GM19468 (cell line): ENCODE measurements at regions not wholly inside any gene's neighbourhood (a gene's known extent, or its start where the extent isn't known, plus 50 kb on each side); places are given as distances from the start of the nearest gene placed in this dataset.

Experiments
- ATAC-seq: cut with Tn5 transposase; IDR thresholded peaks from one replicate; pipeline ENCODE4 v1.9.1; 2021; ENCODE audit warnings: mild to moderate bottlenecking, moderate library complexity, moderate number of reproducible peaks; ENCODE audit not compliant: unreplicated experiment; ENCODE audit errors: extremely low read depth

- ATAC-seq: no peak
Measured at GRCh38 chr9:118336943-118337330, 632.7 kb downstream of the TLR4 start.

DNA sequence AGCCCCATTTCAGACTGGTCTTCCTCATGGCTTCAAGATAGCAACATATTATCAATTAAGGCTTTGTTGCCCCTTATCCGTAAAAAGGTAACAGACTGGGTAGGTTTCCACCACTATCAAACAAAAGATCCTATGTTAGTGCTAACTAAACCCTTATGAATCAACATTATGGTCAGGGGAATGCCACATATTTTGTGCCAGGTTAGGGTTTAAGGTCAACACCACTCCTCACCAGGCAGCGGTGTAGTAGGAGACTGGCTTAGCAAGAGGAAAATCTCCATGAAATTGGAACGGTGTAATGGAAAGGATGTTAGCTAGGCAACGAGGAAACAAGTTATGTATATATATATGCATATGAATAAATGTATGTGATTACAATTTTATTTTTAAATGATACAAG, 655.8 kb downstream of the TLR4 start:
- no peak for ATAC-seq

- ATAC-seq: no peak
Measured at GRCh38 chr9:118362123-118362522, 657.9 kb downstream of the TLR4 start.

GRCh38 chr9:118362596-118362995, 658.4 kb downstream of the TLR4 start:
- ATAC-seq: no peak

GRCh38 chr9:118364266-118365106, 660.3 kb downstream of the TLR4 start:
- no peak for ATAC-seq

DNA sequence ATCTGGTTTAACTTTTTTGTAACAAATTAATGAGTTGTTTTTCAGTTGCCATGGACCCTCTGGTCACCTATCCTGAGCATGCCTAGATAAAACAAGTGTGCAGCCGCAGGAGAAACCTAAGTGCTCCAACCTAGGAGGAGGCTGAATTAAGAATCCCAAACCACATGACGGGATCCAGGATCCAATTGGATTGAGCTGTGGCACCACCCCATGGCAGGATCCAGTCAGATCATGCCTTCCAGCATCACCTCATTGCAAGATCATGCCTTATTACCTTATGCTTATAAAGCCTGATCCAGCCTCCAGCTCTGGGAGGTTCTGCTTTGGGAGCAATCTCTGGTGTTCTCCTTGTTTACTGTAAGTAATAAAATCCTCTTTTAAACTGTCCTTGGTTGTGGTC, 662.0 kb downstream of the TLR4 start:
- ATAC-seq: no peak

DNA sequence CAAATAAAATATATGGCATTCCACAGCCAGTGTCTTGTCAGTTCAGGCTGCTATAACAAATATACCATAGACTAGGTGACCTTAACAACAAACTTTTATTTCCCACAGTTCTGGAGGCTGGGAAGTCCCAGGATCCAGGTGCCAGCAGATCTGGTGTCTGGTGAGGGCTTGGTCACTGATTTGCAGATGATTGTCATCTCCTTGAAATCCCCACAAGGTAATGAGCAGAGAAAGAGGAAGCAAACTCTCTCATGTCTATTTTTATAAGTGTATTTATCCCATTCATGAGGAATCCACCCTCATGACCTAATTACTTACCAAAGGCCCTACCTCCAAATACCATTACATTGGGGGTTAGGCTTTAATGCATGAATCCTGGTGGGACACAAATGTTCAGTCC, 663.2 kb downstream of the TLR4 start:
- no peak for ATAC-seq

DNA sequence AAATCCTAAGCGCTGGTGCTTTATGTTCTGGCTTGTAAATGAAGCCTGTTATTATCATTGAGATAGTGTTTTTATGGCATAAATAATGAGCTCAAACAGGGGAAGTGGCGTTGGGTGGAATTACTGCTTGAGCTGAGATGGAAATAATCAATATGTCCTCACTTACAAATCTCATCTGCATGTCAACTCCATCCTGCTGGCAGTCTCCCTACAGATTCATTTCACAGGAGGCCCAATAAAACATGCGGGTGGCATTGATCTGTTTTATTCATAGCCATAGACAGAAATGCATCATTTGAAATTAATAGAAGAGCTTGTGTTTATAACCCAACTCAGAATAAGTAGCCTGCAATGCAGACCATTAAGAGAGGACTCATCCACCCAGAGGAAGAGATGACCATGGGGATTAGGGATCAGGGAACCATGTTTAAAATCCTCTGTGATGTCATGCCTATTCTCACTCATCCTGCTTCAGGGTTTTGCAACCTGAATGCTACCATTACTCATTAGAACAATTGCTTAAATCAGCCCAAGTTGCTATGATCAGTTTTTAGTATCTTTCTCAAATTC, 680.4 kb downstream of the TLR4 start:
- ATAC-seq: no peak

- ATAC-seq: no peak
Measured at GRCh38 chr9:118395415-118395814, 691.2 kb downstream of the TLR4 start.

GRCh38 chr9:118401546-118401945, 697.3 kb downstream of the TLR4 start:
- ATAC-seq: no peak

- ATAC-seq: no peak
Measured at GRCh38 chr9:118414676-118415075, 710.5 kb downstream of the TLR4 start.

DNA sequence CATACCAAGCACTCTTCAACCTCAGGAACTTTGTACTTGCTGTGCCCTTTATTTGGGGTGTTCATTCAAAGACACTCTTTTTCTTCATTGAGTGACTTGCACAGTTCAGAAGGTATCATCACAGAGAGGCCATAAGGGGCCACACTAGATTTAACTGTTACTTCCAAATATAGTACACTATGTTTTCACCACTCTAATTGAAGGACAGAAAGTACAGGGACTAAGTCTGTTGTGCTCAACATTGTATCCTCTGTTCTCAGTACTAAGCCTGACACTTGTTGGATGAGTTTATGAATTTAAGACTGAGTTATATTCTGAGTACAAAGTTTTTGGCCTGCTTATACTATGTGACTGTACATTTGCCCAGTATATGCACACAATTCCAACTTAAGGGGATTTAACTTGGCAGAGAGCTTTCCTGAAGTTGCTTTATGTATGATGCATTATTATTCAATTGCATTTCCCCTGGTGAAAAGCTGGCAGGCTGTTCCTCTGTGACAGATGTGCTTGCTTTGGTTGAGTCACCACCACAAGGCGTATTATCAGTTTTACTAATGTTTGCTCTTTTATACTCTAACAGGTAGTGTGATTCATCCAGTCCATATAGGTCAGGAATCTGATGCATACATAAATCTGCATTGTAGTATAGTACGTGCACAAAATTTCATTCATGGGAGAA, 714.8 kb downstream of the TLR4 start:
- ATAC-seq: no peak

GRCh38 chr9:118419676-118420075, 715.5 kb downstream of the TLR4 start:
- no peak for ATAC-seq

- ATAC-seq: no peak
Measured at GRCh38 chr9:118422508-118422907, 718.3 kb downstream of the TLR4 start.

DNA sequence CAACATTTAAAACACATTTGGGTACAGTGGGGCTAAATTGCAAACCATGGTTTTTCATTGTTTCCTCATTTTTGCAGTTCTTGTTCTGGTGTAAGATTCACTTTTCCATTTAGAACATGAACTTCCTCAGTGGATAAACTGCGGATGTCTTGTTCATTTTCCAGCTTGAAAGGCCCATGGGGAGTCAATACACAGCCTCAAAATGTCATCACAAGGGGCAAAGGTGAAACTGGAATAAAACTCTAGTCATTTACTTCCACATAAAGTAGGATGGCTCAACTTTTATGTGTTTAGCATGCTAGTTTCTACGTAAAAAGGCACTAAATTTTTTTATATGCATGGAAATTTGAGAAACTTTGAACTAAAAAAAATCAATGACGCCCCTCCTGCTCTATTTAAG, 718.8 kb downstream of the TLR4 start:
- no peak for ATAC-seq

GRCh38 chr9:118423721-118424120, 719.5 kb downstream of the TLR4 start:
- ATAC-seq: no peak

GRCh38 chr9:118426772-118427171, 722.6 kb downstream of the TLR4 start:
- no peak for ATAC-seq

- no peak for ATAC-seq
Measured at GRCh38 chr9:118438810-118439209, 734.6 kb downstream of the TLR4 start.

- no peak for ATAC-seq
Measured at GRCh38 chr9:118439441-118439840, 735.2 kb downstream of the TLR4 start.

GRCh38 chr9:118444403-118444802, 740.2 kb downstream of the TLR4 start:
- ATAC-seq: no peak

GRCh38 chr9:118446943-118447639, 742.9 kb downstream of the TLR4 start:
- ATAC-seq: no peak
